ENCODE measurements at regions not wholly inside any gene's neighbourhood (a gene's known extent, or its start where the extent isn't known, plus 50 kb on each side); places are given as distances from the start of the nearest gene placed in this dataset.
"Not testable (repeated sequence)": the region's sequence is repeated elsewhere in the genome, so short reads cannot be mapped to it uniquely, and the experiment has no call there.

DNA sequence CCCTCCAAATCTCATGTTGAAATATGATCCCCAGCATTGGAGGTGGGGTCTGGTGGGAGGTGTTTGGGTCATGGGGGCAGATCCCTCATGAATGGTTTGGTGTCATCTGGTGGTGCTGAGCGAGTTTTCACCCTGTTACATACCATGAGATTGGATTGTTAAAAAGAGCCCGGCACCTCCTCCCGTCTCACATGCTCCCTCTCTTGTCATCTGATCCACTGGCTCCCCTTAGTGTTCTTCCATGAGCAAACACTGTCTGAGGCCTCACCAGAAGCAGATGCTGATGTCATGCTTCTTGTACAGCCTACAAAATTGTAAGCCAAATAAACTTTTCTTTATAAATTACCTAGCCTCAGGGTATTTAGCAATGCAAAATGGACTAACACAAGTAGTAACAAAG, 405.0 kb upstream of the SLC39A10 start:
- DNase-seq (ENCODE audit: low spot score) = no peak
- TF ChIP-seq, protein P1, sequence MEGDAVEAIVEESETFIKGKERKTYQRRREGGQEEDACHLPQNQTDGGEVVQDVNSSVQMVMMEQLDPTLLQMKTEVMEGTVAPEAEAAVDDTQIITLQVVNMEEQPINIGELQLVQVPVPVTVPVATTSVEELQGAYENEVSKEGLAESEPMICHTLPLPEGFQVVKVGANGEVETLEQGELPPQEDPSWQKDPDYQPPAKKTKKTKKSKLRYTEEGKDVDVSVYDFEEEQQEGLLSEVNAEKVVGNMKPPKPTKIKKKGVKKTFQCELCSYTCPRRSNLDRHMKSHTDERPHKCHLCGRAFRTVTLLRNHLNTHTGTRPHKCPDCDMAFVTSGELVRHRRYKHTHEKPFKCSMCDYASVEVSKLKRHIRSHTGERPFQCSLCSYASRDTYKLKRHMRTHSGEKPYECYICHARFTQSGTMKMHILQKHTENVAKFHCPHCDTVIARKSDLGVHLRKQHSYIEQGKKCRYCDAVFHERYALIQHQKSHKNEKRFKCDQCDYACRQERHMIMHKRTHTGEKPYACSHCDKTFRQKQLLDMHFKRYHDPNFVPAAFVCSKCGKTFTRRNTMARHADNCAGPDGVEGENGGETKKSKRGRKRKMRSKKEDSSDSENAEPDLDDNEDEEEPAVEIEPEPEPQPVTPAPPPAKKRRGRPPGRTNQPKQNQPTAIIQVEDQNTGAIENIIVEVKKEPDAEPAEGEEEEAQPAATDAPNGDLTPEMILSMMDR (IDR thresholded peaks at IDR 0.05; ENCODE audit: poor library complexity, severe bottlenecking) = no peak

DNA sequence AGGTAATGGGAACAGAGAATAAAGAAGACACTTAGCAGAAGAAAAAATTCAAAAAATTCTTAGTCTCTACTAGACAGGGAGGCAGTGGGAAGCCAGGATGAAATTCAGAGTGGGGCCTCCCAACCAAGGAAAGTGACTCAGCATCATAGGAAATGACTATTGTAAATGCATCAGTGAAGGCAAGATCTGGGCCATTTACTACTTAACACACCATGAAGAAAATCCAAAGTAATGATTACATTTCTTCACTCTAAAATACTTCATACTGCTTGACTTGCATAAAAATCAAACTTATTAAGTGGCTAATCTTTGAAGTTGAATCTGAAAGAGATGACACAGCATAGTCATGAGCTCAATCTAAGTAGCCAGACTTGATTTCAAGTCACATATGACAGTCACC, 405.8 kb upstream of the SLC39A10 start:
- Histone ChIP-seq H3K9me3 (ENCODE audit: severe bottlenecking) (no peaks in the 10 kb centered on the region), H3K4me3 (ENCODE audit: severe bottlenecking) (no peak overlapping the region), H3K27ac (ENCODE audit: poor library complexity, severe bottlenecking) (no peak overlapping the region), H3K27me3 (ENCODE audit: insufficient read depth, poor library complexity, severe bottlenecking) (no peaks in the 10 kb centered on the region), H3K36me3 (ENCODE audit: low read depth) (no peaks in the 10 kb centered on the region), H3K4me1 (ENCODE audit: insufficient read depth, poor library complexity, severe bottlenecking) (no peaks in the 10 kb centered on the region)
- DNase-seq (ENCODE audit: low spot score) (no peak), ATAC-seq (ENCODE audit: low read depth) (no peak)
- TF ChIP-seq, protein P1 (IDR thresholded peaks at IDR 0.05; ENCODE audit: poor library complexity, severe bottlenecking) = no peak

More for the DNA sequence above, 405.0 kb upstream of the SLC39A10 start:
- Histone ChIP-seq H3K4me3 (ENCODE audit: severe bottlenecking) (no peak overlapping the region), H3K27me3 (ENCODE audit: insufficient read depth, poor library complexity, severe bottlenecking) (no peaks in the 10 kb centered on the region), H3K27ac (ENCODE audit: poor library complexity, severe bottlenecking) (no peak overlapping the region), H3K36me3 (ENCODE audit: low read depth) (no peaks in the 10 kb centered on the region), H3K9me3 (ENCODE audit: severe bottlenecking) (no peaks in the 10 kb centered on the region), H3K4me1 (ENCODE audit: insufficient read depth, poor library complexity, severe bottlenecking) (no peaks in the 10 kb centered on the region)
- ATAC-seq (ENCODE audit: low read depth) = no peak

DNA sequence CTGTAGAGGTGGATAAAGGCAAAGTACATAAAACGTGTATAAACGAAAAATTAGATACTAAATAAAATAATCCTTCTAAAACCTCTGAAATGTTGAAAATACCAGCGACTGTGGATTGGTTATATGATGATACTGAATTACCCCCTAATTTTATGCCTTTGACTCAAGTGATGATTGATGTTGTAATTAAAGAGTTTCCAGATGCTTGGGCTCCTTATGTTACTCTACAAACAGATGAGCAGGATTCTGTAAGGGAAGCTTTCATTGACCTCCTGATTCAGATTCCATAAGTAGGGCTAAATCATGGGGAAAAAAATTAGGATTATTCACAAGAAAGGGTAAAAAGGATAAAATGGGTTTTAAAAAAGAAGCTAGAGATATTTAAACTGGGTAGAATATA, 418.2 kb upstream of the SLC39A10 start:
- Histone ChIP-seq H3K4me1 (ENCODE audit: insufficient read depth, poor library complexity, severe bottlenecking) (no peaks in the 10 kb centered on the region), H3K9me3 (ENCODE audit: severe bottlenecking) (no peaks in the 10 kb centered on the region), H3K4me3 (ENCODE audit: severe bottlenecking) (no peak overlapping the region), H3K27ac (ENCODE audit: poor library complexity, severe bottlenecking) (no peak overlapping the region), H3K36me3 (ENCODE audit: low read depth) (no peaks in the 10 kb centered on the region), H3K27me3 (ENCODE audit: insufficient read depth, poor library complexity, severe bottlenecking) (no peaks in the 10 kb centered on the region)
- TF ChIP-seq, protein P1 (IDR thresholded peaks at IDR 0.05; ENCODE audit: poor library complexity, severe bottlenecking) = no peak
- DNase-seq (ENCODE audit: low spot score) (no peak), ATAC-seq (ENCODE audit: low read depth) (no peak)

DNA sequence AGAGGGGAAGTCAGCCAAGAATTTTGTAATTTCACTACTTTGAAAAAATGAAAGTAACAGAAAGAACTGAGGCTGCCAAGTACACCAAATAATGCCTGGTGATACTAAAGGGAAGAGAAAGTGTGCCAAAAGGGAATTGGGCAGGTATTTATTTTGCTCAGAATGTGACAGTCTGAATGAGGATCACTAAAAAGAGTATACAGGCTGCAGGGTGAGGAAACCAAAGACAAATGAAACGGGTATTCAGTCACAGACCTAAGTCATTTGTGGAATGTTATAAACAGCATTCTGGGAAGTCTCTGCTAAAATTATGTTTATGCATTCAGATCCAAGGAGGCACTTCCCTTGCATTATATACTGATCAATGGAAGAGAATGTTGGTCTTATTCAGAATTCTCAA, 418.6 kb upstream of the SLC39A10 start:
- TF ChIP-seq, protein P1 (IDR thresholded peaks at IDR 0.05; ENCODE audit: poor library complexity, severe bottlenecking) = no peak
- Histone ChIP-seq H3K36me3 (ENCODE audit: low read depth) (no peaks in the 10 kb centered on the region), H3K27me3 (ENCODE audit: insufficient read depth, poor library complexity, severe bottlenecking) (no peaks in the 10 kb centered on the region), H3K27ac (ENCODE audit: poor library complexity, severe bottlenecking) (no peak overlapping the region), H3K4me1 (ENCODE audit: insufficient read depth, poor library complexity, severe bottlenecking) (no peaks in the 10 kb centered on the region), H3K9me3 (ENCODE audit: severe bottlenecking) (no peaks in the 10 kb centered on the region), H3K4me3 (ENCODE audit: severe bottlenecking) (no peak overlapping the region)
- ATAC-seq (ENCODE audit: low read depth) (no peak), DNase-seq (ENCODE audit: low spot score) (no peak)

DNA sequence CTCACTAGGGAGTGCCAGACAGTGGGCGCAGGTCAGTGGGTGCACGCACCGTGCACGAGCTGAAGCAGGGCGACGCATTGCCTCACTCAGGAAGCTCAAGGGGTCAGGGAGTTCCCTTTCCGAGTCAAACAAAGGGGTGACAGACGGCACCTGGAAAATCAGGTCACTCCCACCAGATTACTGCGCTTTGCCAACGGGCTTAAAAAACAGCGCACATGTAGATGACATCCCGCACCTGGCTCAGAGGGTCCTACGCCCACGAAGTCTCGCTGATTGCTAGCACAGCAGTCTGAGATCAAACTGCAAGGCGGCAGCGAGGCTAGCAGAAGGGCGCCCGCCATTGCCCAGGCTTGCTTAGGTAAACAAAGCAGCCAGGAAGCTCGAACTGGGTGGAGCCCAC, 428.5 kb upstream of the SLC39A10 start:
- H3K4me1 ChIP-seq (ENCODE audit: insufficient read depth, poor library complexity, severe bottlenecking); DNase-seq (ENCODE audit: low spot score); H3K4me3 ChIP-seq (ENCODE audit: severe bottlenecking): not testable (repeated sequence)

More for the DNA sequence above, 428.5 kb upstream of the SLC39A10 start:
- H3K27me3 ChIP-seq (ENCODE audit: insufficient read depth, poor library complexity, severe bottlenecking); H3K9me3 ChIP-seq (ENCODE audit: severe bottlenecking); H3K27ac ChIP-seq (ENCODE audit: poor library complexity, severe bottlenecking); H3K36me3 ChIP-seq (ENCODE audit: low read depth); ATAC-seq (ENCODE audit: low read depth): not testable (repeated sequence)
